NCI-H446 (cell line): ENCODE measurements at regions not wholly inside any gene's neighbourhood (a gene's known extent, or its start where the extent isn't known, plus 50 kb on each side); places are given as distances from the start of the nearest gene placed in this dataset.
"Not testable (repeated sequence)": the region's sequence is repeated elsewhere in the genome, so short reads cannot be mapped to it uniquely, and the experiment has no call there.

Experiments
- DNase-seq, 2 experiments: peaks; one replicate each; lab custom pipeline; 2025; lab: John Stamatoyannopoulos, UW

GRCh38 chr5:99589424-99589823 is 660.6 kb upstream of the CHD1 start:
- DNase-seq, result no peak

DNA sequence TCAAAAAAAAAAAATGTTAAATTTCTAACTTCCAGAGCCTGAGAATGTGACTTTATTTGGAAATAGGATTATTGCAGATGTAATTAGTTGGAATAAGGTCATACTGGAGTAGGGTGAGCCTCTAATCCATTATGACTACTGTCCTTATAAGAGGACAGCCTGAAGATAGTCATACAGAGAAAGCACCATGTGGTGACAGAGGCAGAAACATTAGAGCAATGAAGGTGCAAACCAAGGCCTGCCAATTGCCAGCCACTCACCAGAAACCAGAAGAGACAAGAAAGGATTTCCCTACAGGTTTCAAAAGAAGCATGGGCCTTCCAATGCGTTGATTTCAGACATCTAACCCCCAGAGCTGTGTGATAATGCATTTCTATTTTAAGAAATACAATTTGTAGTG is 659.2 kb upstream of the CHD1 start:
- DNase-seq, result no peak

DNA sequence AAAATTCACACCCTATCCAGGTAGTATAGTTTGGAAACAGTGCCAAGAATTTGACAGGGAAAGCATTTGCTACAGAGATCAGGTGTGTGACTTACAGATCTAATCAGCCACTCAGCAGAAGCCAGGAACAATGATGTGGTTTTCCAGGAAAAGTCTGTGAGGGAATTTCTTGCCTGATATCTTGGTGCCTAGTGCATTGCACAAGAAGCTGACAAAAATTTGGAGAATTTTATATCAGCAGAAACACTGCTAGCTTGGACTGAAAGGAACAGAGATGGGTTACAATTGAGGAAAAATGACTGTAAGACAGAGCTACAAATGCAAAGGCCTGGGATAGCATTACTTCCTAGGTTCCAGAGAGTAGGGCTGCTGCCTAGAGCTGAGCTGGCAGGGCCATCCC is 658.1 kb upstream of the CHD1 start:
- no peak for DNase-seq

GRCh38 chr5:99581204-99581603 is 652.4 kb upstream of the CHD1 start:
- not testable (repeated sequence) for DNase-seq

- DNase-seq, result not testable (repeated sequence)
Measured at GRCh38 chr5:99562937-99563627, 634.3 kb upstream of the CHD1 start.

GRCh38 chr5:99553211-99553810 is 624.5 kb upstream of the CHD1 start:
- no peak for DNase-seq

- no peak for DNase-seq
Measured at GRCh38 chr5:99544356-99544755, 615.5 kb upstream of the CHD1 start.

GRCh38 chr5:99543841-99544240 is 615.0 kb upstream of the CHD1 start:
- DNase-seq, result peak in 1 of 2 experiments; percentile 37

- DNase-seq, result not testable (repeated sequence)
Measured at GRCh38 chr5:99534241-99534640, 605.4 kb upstream of the CHD1 start.

GRCh38 chr5:99521666-99522065 is 592.9 kb upstream of the CHD1 start:
- DNase-seq, result not testable (repeated sequence)

- DNase-seq, result not testable (repeated sequence)
Measured at GRCh38 chr5:99515864-99516490, 587.2 kb upstream of the CHD1 start.

GRCh38 chr5:99510237-99510866 is 581.5 kb upstream of the CHD1 start:
- not testable (repeated sequence) for DNase-seq

- DNase-seq, result not testable (repeated sequence)
Measured at GRCh38 chr5:99509064-99509463, 580.3 kb upstream of the CHD1 start.

DNA sequence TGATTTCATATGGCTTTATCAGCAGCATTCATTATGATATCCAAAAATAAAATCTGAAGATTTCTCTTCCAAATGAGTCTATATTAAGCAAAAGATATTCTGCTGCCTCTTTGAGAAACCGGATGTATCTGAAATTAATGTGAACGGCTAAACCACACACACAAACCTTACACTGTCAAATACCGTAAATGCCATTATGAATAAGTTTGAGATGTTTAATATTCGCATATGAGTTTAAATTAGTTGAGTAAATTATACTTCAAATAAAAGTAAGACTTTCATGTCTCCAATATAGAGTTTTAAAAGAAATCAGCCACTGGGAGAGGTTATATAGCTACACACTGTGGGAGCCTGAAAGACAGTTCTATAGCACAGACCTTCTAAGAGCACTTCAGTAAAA is 566.6 kb upstream of the CHD1 start:
- not testable (repeated sequence) for DNase-seq

DNA sequence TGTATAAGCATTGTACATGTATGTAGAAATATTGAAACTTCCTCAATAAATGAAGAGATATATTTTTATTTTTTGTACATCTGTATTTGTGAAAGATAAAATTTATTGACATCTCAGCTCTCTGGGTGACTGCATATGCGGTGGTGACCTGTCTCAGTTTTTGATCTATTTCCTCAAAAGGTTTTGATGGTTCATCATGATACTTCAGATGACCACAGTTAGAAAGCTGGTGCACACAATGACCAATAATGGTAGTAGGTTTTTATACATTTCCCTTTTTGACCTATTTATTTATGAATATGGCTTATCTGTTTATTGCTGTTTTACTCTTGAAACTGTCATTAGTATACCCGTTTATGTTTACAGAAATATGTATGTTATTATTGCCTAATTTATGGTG is 549.6 kb upstream of the CHD1 start:
- not testable (repeated sequence) for DNase-seq

DNA sequence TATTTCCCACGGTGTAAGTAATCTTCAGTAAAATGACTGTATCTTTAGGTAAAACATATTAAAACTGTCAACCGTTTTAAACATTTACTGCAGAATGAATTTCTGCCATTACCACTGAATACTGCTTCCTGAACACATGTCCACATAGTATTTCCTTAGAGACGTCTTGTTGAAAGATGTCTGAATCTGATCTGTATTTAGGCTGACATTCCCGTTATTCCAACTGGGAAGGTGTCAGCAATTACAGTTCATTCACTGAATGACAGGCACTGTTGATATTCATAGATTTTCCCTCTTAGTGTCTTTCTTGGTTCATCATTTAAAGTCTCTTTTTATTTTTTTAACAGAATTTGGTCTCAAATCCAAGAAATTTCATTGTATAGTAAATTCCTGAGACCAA is 544.5 kb upstream of the CHD1 start:
- DNase-seq, result not testable (repeated sequence)

DNA sequence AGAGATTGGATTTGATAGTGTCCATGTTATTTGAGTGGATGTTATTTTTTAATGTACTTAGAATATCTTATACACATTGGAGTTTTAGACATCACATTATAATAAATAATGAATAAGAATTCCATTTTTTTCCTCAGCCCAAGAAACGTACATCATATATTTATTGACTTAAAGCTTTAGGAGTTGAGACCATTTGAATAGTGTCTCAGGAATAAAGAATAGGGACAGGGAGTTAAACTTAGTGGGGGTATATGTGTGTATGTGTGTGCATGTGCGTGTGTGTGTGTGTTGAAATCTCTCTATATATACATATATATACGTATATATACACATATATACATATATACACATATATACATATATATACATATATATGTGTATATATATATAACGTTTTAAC is 542.9 kb upstream of the CHD1 start:
- not testable (repeated sequence) for DNase-seq

- not testable (repeated sequence) for DNase-seq
Measured at GRCh38 chr5:99471178-99471577, 542.4 kb upstream of the CHD1 start.

GRCh38 chr5:99470636-99471035 is 541.8 kb upstream of the CHD1 start:
- DNase-seq, result not testable (repeated sequence)

GRCh38 chr5:99460701-99461100 is 531.9 kb upstream of the CHD1 start:
- DNase-seq, result no peak

DNA sequence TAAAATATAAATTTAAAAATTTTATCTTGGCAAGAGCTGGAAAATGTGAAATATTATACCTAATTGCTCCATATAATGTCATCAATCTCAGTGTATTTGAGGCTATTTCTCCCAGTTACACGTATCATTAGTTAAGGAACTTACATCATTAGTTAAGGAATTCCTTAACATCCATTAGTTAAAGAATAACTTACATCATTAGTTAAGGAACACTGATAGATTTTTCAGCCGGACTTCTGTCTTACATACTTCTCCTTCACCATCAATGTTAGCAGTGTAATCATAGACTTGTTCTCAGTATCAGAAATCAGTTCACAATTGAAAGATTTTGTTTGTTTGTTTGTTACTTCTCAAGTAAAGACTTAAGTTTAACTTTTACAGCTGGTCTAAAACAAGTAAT is 524.4 kb upstream of the CHD1 start:
- no peak for DNase-seq

- DNase-seq, result peak; percentile 69 to 80
Measured at GRCh38 chr5:99449786-99450185, 521.0 kb upstream of the CHD1 start.

DNA sequence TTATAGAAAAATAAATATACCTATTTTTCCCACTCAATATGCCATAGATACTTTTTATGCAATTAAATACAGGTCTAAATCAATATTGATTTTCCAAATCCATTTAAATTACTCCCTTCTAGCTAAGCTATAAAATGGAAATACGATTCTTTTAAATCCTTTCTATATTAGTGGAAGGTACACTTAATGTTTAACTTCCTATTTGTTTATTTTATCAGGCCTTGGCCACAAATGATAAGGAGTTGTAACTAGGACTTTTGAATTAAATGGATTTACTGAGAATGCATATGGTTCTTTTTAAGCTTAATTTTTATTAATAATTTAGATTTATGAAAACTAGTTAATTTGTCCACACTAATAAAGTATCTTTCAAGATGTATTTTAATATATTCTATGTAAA is 517.0 kb upstream of the CHD1 start:
- DNase-seq, result no peak
